Uterus (tissue), 2 donors: ENCODE measurements at regions not wholly inside any gene's neighbourhood (a gene's known extent, or its start where the extent isn't known, plus 50 kb on each side); places are given as distances from the start of the nearest gene placed in this dataset.

ENCODE experiments used
- CTCF ChIP-seq, 4 experiments: fragments of 200-600 bp in 2 of 4; fragments of 450-650 bp in 2 of 4; sonication (generic) in 2 of 4; IDR thresholded peaks; one replicate each; pipeline ENCODE4 v1.5.1; 2016 to 2019; ENCODE audit warnings: antibody characterized with exemption in 4 of 4, mild to moderate bottlenecking in 2 of 4, moderate library complexity in 1 of 4
- POLR2A ChIP-seq, 2 donors: fragments of 450-650 bp; IDR thresholded peaks; one replicate each; pipeline ENCODE4 v1.6.1; 2016; ENCODE audit warnings: antibody characterized with exemption in 2 of 2, mild to moderate bottlenecking in 1 of 2, moderate library complexity in 1 of 2

GRCh38 chr1:194437135-194437534 is 1250.7 kb upstream of the B3GALT2 start:
- TF ChIP-seq POLR2A (IDR thresholded peaks at IDR 0.05) (no peak), CTCF (IDR thresholded peaks at IDR 0.05) (no peak)
